GM18519 (cell line): ENCODE measurements at regions not wholly inside any gene's neighbourhood (a gene's known extent, or its start where the extent isn't known, plus 50 kb on each side); places are given as distances from the start of the nearest gene placed in this dataset.

Experiments
- ATAC-seq: cut with Tn5 transposase; IDR thresholded peaks from one replicate; pipeline ENCODE4 v1.9.1; 2021; ENCODE audit warnings: mild to moderate bottlenecking, moderate library complexity; ENCODE audit not compliant: unreplicated experiment, low FRiP score

GRCh38 chr3:143901105-143901504 lies 52.8 kb upstream of the SLC9A9 start:
- no peak for ATAC-seq

GRCh38 chr3:143902210-143902609 lies 53.9 kb upstream of the SLC9A9 start:
- ATAC-seq, result no peak

- no peak for ATAC-seq
Observed at GRCh38 chr3:143910756-143911155, 60.9 kb upstream of the DIPK2A start.

GRCh38 chr3:143914257-143914656 lies 57.4 kb upstream of the DIPK2A start:
- ATAC-seq, result no peak

GRCh38 chr3:143918848-143919247 lies 52.8 kb upstream of the DIPK2A start:
- no peak for ATAC-seq

- peak; percentile 47 for ATAC-seq
Observed at GRCh38 chr3:143921176-143921575, 50.4 kb upstream of the DIPK2A start.
